Astrocyte (in vitro differentiated cells and primary cell): ENCODE measurements at regions not wholly inside any gene's neighbourhood (a gene's known extent, or its start where the extent isn't known, plus 50 kb on each side); places are given as distances from the start of the nearest gene placed in this dataset.

ENCODE experiments used
- DNase-seq: peaks from one replicate; pipeline ENCODE4 v3.0.0-alpha.2; 2010; ENCODE audit warnings: low read depth
- FAIRE-seq: peaks from 2 replicates; lab custom pipeline; 2011; peaks lifted over from hg19 to GRCh38; lab: Jason Lieb, UNC
- H2AFZ ChIP-seq: 2 replicates; pipeline ENCODE4 v1.6.0; 2012; ENCODE audit warnings: low read depth, low read length, inconsistent platforms
- H3K27ac ChIP-seq: 2 replicates; pipeline ENCODE4 v1.5.1; 2011; ENCODE audit warnings: low read depth, low read length, inconsistent platforms
- H3K27me3 ChIP-seq: 2 replicates; pipeline ENCODE4 v1.6.0; 2011; ENCODE audit warnings: low read length, inconsistent platforms; ENCODE audit not compliant: insufficient read depth
- H3K36me3 ChIP-seq: 2 replicates; pipeline ENCODE4 v1.5.1; 2011; ENCODE audit warnings: low read length, inconsistent platforms; ENCODE audit not compliant: insufficient read depth
- H3K4me1 ChIP-seq: 2 replicates; pipeline ENCODE4 v1.5.1; 2011; ENCODE audit warnings: low read length, inconsistent platforms; ENCODE audit not compliant: insufficient read depth
- H3K4me2 ChIP-seq: 2 replicates; pipeline ENCODE4 v1.6.0; 2012; ENCODE audit warnings: low read length, inconsistent platforms
- H3K4me3 ChIP-seq: 2 replicates; pipeline ENCODE4 v1.5.1; 2011; ENCODE audit warnings: low read depth, mild to moderate bottlenecking, low read length, inconsistent platforms; ENCODE audit not compliant: insufficient read depth
- H3K79me2 ChIP-seq: 2 replicates; pipeline ENCODE4 v1.6.0; 2012; ENCODE audit warnings: mild to moderate bottlenecking, low read length, inconsistent platforms; ENCODE audit not compliant: insufficient read depth
- H3K9ac ChIP-seq: 2 replicates; pipeline ENCODE4 v1.6.0; 2012; ENCODE audit warnings: mild to moderate bottlenecking, low read length, inconsistent platforms
- H3K9me3 ChIP-seq: 2 replicates; pipeline ENCODE4 v1.5.1; 2012; ENCODE audit warnings: low read depth, mild to moderate bottlenecking, low read length, inconsistent platforms; ENCODE audit not compliant: insufficient read depth
- H4K20me1 ChIP-seq: 2 replicates; pipeline ENCODE4 v1.6.0; 2012; ENCODE audit warnings: low read length, inconsistent platforms; ENCODE audit not compliant: insufficient read depth
- H3K27ac Mint-ChIP-seq: one replicate; pipeline ENCODE4 v1.8.0; 2021; ENCODE audit warnings: mild to moderate bottlenecking, mixed read lengths; ENCODE audit not compliant: unreplicated experiment
- H3K27me3 Mint-ChIP-seq: one replicate; pipeline ENCODE4 v1.8.0; 2021; ENCODE audit warnings: low read depth, mixed read lengths; ENCODE audit not compliant: unreplicated experiment
- H3K36me3 Mint-ChIP-seq: one replicate; pipeline ENCODE4 v1.8.0; 2021; ENCODE audit warnings: low read depth, mixed read lengths; ENCODE audit not compliant: unreplicated experiment
- H3K4me1 Mint-ChIP-seq: one replicate; pipeline ENCODE4 v1.8.0; 2021; ENCODE audit warnings: low read depth, mixed read lengths; ENCODE audit not compliant: unreplicated experiment
- H3K4me3 Mint-ChIP-seq: one replicate; pipeline ENCODE4 v1.8.0; 2021; ENCODE audit warnings: mild to moderate bottlenecking, moderate library complexity, mixed read lengths; ENCODE audit not compliant: unreplicated experiment
- H3K9me3 Mint-ChIP-seq: one replicate; pipeline ENCODE4 v1.8.0; 2021; ENCODE audit warnings: mild to moderate bottlenecking, mixed read lengths; ENCODE audit not compliant: unreplicated experiment
- EZH2 ChIP-seq: IDR thresholded peaks from 2 replicates; pipeline ENCODE4 v1.6.1; 2012; ENCODE audit warnings: mild to moderate bottlenecking, low read length, inconsistent platforms; ENCODE audit not compliant: insufficient read depth
- TF ChIP-seq, protein P1 (sequence below): IDR thresholded peaks from 2 replicates; pipeline ENCODE4 v1.5.1; 2011; ENCODE audit warnings: low read depth, mild to moderate bottlenecking, inconsistent platforms, low read length, moderate library complexity; ENCODE audit not compliant: insufficient read depth

DNA sequence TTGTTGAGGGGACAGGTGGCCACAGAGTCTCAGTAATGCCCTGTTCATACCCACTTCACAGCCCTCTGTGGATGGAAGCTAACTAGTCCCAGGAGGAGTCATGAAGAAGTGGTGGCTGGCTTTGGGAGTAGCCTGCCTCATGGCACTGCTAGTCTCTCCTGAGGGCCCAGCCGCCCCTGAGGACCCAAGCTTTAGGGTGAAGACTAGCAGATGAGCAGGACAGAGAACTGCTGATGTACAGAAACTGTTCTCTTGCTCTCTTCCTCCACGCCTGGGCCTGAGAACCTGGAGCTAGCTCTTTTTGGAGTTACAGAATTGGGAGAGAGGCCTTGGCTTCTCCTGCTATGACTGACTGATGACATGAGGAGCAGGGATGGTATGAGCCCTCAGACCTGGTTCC lies 99.2 kb downstream of the RAMP3 start:
- Histone ChIP-seq H3K4me2 (no peak overlapping the region), H3K4me1 (no peaks in the 10 kb centered on the region), H3K9ac (no peak overlapping the region), H3K36me3 (no peaks in the 10 kb centered on the region), H3K27me3 (peaks cover 4% of the 10 kb centered on the region), H4K20me1 (no peaks in the 10 kb centered on the region), H3K79me2 (no peaks in the 10 kb centered on the region), H2AFZ (no peak overlapping the region), H3K4me3 (no peak overlapping the region), H3K27ac (no peak overlapping the region), H3K9me3 (no peaks in the 10 kb centered on the region)
- TF ChIP-seq EZH2: no peak
- TF ChIP-seq, protein P1, sequence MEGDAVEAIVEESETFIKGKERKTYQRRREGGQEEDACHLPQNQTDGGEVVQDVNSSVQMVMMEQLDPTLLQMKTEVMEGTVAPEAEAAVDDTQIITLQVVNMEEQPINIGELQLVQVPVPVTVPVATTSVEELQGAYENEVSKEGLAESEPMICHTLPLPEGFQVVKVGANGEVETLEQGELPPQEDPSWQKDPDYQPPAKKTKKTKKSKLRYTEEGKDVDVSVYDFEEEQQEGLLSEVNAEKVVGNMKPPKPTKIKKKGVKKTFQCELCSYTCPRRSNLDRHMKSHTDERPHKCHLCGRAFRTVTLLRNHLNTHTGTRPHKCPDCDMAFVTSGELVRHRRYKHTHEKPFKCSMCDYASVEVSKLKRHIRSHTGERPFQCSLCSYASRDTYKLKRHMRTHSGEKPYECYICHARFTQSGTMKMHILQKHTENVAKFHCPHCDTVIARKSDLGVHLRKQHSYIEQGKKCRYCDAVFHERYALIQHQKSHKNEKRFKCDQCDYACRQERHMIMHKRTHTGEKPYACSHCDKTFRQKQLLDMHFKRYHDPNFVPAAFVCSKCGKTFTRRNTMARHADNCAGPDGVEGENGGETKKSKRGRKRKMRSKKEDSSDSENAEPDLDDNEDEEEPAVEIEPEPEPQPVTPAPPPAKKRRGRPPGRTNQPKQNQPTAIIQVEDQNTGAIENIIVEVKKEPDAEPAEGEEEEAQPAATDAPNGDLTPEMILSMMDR: no peak
- no peaks in the 10 kb centered on the region for H3K36me3 Mint-ChIP-seq
- no peak overlapping the region for H3K27ac Mint-ChIP-seq
- H3K4me3 Mint-ChIP-seq: no peak overlapping the region
- DNase-seq: no peak
- H3K9me3 Mint-ChIP-seq: peaks cover 9% of the 10 kb centered on the region
- peaks cover 52% of the 10 kb centered on the region for H3K27me3 Mint-ChIP-seq
- H3K4me1 Mint-ChIP-seq: peaks cover 7% of the 10 kb centered on the region
- no peak for FAIRE-seq

DNA sequence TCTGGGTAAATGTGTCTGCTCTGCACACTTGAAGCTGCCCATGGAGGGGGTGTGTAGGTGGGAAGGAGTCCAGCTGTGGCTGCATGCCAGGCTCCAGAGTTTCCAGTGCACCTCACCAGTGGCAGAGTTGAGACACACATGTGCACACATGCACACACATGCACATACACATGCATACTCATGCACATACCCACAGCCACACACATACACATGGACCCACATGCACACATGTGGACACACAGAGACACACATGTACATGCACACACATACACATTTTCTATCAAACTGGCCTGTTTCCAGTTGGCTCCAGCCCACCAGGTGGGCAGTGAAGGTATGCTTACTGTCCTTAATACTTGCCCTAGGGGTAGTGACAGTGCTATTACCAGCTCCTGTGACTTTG lies 99.7 kb downstream of the RAMP3 start:
- H3K4me1 ChIP-seq: no peaks in the 10 kb centered on the region
- no peak overlapping the region for H3K4me3 Mint-ChIP-seq
- H3K36me3 Mint-ChIP-seq: no peaks in the 10 kb centered on the region
- TF ChIP-seq EZH2: no peak
- TF ChIP-seq, protein P1: no peak
- no peaks in the 10 kb centered on the region for H3K79me2 ChIP-seq
- no peak overlapping the region for H3K4me3 ChIP-seq
- no peak overlapping the region for H3K27ac ChIP-seq
- no peaks in the 10 kb centered on the region for H4K20me1 ChIP-seq
- no peak overlapping the region for H2AFZ ChIP-seq
- H3K27me3 Mint-ChIP-seq: peaks cover 52% of the 10 kb centered on the region
- peaks cover 9% of the 10 kb centered on the region for H3K9me3 Mint-ChIP-seq
- H3K27me3 ChIP-seq: peaks cover 4% of the 10 kb centered on the region
- H3K27ac Mint-ChIP-seq: no peak overlapping the region
- H3K9ac ChIP-seq: no peak overlapping the region
- H3K4me1 Mint-ChIP-seq: peaks cover 11% of the 10 kb centered on the region
- H3K9me3 ChIP-seq: no peaks in the 10 kb centered on the region
- no peak overlapping the region for H3K4me2 ChIP-seq
- DNase-seq: no peak
- no peaks in the 10 kb centered on the region for H3K36me3 ChIP-seq
- no peak for FAIRE-seq

DNA sequence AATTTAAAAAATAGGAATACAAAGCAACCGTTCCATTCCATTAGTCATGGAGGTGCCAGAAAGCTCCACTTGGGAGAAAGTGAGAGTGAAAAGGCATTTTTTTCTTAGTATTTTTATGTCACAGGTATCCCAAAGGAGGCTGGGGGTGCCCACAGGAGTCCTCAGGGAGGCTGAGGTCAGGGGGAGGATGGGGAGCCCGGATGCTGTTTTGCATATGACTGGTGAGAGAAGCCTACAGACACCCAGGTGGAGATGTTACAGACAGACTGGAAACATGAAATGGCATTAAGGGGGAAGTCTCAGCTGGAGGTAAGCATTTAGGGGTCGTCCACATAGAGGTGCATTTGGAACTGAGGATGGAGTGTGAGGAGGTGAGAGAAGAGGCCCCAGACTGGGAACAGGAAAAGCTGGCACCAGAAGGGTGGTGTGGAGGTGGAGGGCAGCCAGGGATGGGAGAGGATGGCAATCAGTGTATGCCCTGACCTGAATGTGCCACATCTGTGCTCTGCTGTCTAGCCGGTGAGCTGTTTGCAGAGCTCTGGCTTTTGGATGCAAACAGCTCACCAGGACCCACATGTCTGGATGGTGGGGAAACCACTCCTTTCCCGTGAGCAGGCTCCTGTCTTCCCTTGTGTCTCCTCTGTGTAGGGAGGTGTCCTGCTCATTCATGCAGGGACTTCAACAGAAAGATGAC lies 101.1 kb downstream of the RAMP3 start:
- Histone ChIP-seq H3K4me2 (no peak overlapping the region), H3K4me3 (no peak overlapping the region), H3K27me3 (peaks cover 2% of the 10 kb centered on the region), H3K79me2 (no peaks in the 10 kb centered on the region), H3K9ac (no peak overlapping the region), H3K4me1 (no peaks in the 10 kb centered on the region), H3K27ac (no peak overlapping the region), H3K36me3 (no peaks in the 10 kb centered on the region), H4K20me1 (no peaks in the 10 kb centered on the region), H3K9me3 (no peaks in the 10 kb centered on the region), H2AFZ (no peak overlapping the region)
- DNase-seq: no peak
- peaks cover 6% of the 10 kb centered on the region for H3K9me3 Mint-ChIP-seq
- no peak overlapping the region for H3K27ac Mint-ChIP-seq
- peaks cover 42% of the 10 kb centered on the region for H3K27me3 Mint-ChIP-seq
- H3K4me1 Mint-ChIP-seq: peaks cover 11% of the 10 kb centered on the region
- no peak overlapping the region for H3K4me3 Mint-ChIP-seq
- TF ChIP-seq EZH2: no peak
- TF ChIP-seq, protein P1: no peak
- H3K36me3 Mint-ChIP-seq: no peaks in the 10 kb centered on the region
- FAIRE-seq: no peak
